K562 (cell line): ENCODE measurements at regions not wholly inside any gene's neighbourhood (a gene's known extent, or its start where the extent isn't known, plus 50 kb on each side); places are given as distances from the start of the nearest gene placed in this dataset.

Experiments
- BRF2 ChIP-seq: IDR thresholded peaks from 3 replicates; pipeline ENCODE4 v1.6.1; 2011; ENCODE audit warnings: borderline replicate concordance, mild to moderate bottlenecking; ENCODE audit not compliant: insufficient read length, insufficient read depth
- TAF9B ChIP-seq: fragments of 450-650 bp; IDR thresholded peaks from 2 replicates; pipeline ENCODE4 v1.6.1; 2018; ENCODE audit warnings: mild to moderate bottlenecking; ENCODE audit not compliant: partially characterized antibody
- TF ChIP-seq, protein P1 (sequence below), 3 experiments: fragments of 200-800 bp in 1 of 3; sonication (Bioruptor generic) in 1 of 3; sonication (generic) in 1 of 3; formaldehyde crosslinking in 1 of 3; IDR thresholded peaks; 2 replicates each; pipeline versions ENCODE4 v1.6.1 to v1.8.0; 2016 to 2022; ENCODE audit warnings: mild to moderate bottlenecking in 2 of 3, missing compliant biosample characterization in 2 of 3, missing genetic modification characterization in 2 of 3, missing genetic modification reagents in 1 of 3
- TF ChIP-seq, protein P2 (sequence below): fragments of 250-450 bp; sonication (Bioruptor Pico); IDR thresholded peaks from 2 replicates; pipeline ENCODE4 v1.5.0; 2021; ENCODE audit warnings: mild to moderate bottlenecking, moderate library complexity

DNA sequence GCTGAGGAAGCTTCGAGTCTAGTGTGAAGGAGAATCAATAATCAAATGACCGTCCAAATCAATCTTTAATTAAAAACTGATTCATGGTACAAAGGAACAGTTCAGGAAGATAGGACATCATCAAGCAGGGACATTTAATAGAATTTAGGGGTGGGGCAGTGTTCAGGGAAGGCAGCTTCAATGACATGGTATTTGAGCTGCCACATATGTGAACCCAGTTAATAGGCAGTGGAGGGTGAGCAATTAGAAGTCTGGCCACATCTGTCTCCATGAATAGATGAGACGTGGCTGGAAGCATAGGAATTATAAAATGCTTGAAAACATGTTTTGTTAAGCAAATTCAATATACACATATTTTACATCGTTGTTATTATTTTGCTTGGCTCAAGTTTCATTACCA, 362.7 kb downstream of the PRDM2 start (continued):
- TF ChIP-seq BRF2 (no peak), TAF9B (no peak)
- TF ChIP-seq, protein P1, sequence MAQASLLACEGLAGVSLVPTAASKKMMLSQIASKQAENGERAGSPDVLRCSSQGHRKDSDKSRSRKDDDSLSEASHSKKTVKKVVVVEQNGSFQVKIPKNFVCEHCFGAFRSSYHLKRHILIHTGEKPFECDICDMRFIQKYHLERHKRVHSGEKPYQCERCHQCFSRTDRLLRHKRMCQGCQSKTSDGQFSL (CRISPR knock-in tag; IDR thresholded peaks at IDR 0.05): no peak
- TF ChIP-seq, protein P1 (tag; IDR thresholded peaks at IDR 0.05): no peak
- TF ChIP-seq, protein P2, sequence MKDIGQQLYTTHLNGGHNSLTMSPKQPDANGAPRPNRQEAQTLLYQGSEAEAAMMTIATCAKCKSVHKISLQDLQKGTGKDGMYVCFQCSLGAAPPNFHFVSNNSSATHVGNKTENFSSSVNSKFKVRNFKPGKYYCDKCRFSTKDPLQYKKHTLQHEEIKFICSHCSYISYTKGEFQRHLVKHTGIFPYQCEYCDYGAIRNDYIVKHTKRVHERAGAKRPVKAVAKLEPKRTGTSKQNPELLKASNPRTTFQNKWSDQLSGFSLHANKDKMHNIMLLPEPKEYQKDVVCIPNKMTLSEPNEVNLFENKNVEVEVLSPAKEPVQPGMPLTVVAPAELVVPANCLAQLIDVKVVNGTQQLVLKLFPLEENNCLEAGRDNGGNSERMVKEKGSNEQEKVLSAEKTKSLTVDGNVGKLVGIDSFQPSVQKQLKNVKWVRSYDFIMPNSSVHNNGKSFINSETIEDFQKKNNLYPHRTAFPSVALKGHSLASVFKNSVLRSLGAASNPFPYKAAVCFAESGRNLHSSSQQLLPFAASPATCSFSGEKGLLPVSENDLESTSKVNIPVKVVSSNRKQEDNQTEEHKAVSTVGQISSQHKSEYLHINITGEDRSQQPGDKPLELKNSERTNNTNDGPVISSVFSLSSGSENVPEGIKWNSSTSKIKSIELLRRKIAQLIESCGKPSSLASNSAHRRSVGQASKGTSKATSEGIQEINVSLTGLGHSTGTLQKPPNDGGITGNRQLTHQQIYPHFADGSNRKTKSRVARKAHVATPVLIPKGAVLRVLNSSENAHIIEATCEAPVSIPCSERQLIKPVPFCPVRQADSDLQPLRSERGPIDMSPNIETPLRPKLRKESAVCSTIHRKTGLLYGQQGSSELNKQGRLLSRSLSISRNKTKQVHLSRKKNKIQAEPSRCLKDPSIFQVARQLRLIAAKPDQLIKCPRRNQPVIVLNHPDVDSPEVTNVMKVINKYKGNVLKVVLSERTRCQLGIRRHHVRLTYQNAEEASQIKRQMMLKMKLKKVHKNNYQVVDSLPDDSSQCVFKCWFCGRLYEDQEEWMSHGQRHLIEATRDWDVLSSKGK (CRISPR knock-in tag): no peak
